ENCODE measurements at regions not wholly inside any gene's neighbourhood (a gene's known extent, or its start where the extent isn't known, plus 50 kb on each side); places are given as distances from the start of the nearest gene placed in this dataset.

DNA sequence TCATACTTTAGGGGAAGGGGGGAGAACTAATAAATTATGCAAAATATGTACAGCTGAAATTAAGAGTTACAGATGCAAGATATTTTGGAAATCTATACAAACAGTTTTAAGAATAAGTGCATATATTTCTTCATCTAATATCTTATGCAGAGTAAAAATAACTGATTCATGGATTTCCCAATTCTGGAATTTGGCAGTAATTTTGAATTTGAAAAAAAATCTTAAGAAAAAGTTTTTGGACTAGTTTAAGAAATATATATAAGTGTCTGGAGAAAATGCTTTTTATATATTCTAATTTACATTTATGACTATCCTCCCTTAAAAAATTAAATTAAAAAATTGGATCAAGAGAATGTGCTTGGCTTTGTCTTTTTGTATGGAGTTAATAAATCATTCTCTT lies 474.3 kb downstream of the BRINP3 start:
- TF ChIP-seq, protein P1, sequence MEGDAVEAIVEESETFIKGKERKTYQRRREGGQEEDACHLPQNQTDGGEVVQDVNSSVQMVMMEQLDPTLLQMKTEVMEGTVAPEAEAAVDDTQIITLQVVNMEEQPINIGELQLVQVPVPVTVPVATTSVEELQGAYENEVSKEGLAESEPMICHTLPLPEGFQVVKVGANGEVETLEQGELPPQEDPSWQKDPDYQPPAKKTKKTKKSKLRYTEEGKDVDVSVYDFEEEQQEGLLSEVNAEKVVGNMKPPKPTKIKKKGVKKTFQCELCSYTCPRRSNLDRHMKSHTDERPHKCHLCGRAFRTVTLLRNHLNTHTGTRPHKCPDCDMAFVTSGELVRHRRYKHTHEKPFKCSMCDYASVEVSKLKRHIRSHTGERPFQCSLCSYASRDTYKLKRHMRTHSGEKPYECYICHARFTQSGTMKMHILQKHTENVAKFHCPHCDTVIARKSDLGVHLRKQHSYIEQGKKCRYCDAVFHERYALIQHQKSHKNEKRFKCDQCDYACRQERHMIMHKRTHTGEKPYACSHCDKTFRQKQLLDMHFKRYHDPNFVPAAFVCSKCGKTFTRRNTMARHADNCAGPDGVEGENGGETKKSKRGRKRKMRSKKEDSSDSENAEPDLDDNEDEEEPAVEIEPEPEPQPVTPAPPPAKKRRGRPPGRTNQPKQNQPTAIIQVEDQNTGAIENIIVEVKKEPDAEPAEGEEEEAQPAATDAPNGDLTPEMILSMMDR (IDR thresholded peaks at IDR 0.05; ENCODE audit: poor library complexity, severe bottlenecking): no peak
- TF ChIP-seq, protein P2, sequence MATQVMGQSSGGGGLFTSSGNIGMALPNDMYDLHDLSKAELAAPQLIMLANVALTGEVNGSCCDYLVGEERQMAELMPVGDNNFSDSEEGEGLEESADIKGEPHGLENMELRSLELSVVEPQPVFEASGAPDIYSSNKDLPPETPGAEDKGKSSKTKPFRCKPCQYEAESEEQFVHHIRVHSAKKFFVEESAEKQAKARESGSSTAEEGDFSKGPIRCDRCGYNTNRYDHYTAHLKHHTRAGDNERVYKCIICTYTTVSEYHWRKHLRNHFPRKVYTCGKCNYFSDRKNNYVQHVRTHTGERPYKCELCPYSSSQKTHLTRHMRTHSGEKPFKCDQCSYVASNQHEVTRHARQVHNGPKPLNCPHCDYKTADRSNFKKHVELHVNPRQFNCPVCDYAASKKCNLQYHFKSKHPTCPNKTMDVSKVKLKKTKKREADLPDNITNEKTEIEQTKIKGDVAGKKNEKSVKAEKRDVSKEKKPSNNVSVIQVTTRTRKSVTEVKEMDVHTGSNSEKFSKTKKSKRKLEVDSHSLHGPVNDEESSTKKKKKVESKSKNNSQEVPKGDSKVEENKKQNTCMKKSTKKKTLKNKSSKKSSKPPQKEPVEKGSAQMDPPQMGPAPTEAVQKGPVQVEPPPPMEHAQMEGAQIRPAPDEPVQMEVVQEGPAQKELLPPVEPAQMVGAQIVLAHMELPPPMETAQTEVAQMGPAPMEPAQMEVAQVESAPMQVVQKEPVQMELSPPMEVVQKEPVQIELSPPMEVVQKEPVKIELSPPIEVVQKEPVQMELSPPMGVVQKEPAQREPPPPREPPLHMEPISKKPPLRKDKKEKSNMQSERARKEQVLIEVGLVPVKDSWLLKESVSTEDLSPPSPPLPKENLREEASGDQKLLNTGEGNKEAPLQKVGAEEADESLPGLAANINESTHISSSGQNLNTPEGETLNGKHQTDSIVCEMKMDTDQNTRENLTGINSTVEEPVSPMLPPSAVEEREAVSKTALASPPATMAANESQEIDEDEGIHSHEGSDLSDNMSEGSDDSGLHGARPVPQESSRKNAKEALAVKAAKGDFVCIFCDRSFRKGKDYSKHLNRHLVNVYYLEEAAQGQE (IDR thresholded peaks at IDR 0.05; ENCODE audit: borderline replicate concordance): no peak
